Superior temporal gyrus (tissue), 1 donor: ENCODE measurements at regions not wholly inside any gene's neighbourhood (a gene's known extent, or its start where the extent isn't known, plus 50 kb on each side); places are given as distances from the start of the nearest gene placed in this dataset.
"Not testable (repeated sequence)": the region's sequence is repeated elsewhere in the genome, so short reads cannot be mapped to it uniquely, and the experiment has no call there.

ENCODE experiments used
- DNase-seq: peaks from one replicate; pipeline ENCODE4 v3.0.0-alpha.2; 2016; ENCODE audit errors: extremely low spot score

- DNase-seq: no peak
Measured at GRCh38 chr14:106691601-106692291, 1165.4 kb downstream of the TMEM121 start.

GRCh38 chr14:106694638-106695393, 1168.4 kb downstream of the TMEM121 start:
- DNase-seq: no peak

DNA sequence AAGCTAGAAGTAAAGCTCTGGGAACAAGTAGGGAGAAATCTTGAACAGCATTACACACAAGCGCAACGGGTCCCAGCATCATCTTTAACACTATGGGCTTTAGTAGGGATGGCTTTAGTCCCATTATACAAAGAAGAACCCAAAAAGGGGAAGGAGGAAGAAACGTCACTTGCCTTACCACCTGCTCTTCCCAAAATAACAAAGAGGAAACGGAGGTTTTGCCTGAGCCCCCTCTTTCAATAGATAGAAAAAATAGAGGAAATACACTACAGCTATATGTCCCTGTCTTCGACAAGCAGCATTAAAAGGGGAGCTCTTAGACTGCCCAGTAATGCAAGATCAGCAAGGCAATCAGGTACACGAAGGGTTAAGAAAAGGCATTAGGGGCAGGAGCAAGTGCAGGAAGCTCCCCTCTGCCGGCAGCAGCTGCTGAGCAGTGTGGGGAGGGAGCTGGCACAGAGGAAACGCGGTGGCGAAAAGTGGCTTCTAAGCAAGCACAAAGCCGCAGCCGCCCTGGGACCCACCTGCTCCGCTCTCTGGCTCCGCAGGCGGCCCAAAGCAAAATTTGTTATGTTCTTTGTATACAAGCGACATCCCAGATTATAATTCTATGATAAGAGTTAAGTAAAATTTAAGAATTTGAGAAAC, 1172.4 kb downstream of the TMEM121 start:
- not testable (repeated sequence) for DNase-seq

- not testable (repeated sequence) for DNase-seq
Measured at GRCh38 chr14:106703651-106704050, 1177.3 kb downstream of the TMEM121 start.

DNA sequence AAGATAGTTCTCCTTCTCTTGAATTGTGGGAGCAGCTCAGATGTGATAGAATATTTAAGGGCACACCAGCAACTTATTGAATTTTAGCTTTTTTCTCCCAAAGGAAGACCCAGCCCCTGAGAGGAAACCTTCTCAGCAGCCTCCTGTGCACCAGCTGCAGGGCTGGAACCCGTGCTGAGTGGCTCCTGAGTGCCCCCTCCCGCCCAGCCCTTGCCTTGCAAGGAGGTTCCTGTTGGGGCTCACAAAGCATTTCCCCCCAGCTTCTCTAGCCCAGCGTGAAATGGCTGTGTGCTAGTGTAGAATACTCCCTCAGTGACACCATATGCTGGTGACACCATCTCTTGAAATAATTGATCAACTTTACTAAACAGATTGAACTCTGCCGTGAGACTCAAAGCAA, 1180.1 kb downstream of the TMEM121 start:
- DNase-seq: not testable (repeated sequence)

DNA sequence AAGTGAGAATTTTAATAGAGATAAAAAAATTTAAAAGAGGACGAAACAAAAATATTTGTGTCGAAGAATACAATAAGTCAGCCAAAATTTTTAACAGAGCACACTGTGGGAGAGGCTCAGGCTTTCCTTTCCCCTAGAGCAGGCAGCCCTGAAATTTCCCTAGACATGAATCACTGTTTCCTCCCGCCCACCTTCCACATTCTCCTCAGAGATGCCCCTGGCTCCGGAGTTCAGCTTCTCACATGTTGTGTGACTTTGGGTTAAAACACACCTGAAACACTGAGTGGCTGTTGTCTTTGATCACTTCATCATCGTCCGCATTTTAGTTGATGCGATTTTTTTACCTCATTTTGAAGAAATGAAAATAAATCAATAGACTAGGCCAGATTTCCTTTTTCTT, 1183.8 kb downstream of the TMEM121 start:
- not testable (repeated sequence) for DNase-seq

GRCh38 chr14:106712513-106712912, 1186.1 kb downstream of the TMEM121 start:
- DNase-seq: not testable (repeated sequence)

DNA sequence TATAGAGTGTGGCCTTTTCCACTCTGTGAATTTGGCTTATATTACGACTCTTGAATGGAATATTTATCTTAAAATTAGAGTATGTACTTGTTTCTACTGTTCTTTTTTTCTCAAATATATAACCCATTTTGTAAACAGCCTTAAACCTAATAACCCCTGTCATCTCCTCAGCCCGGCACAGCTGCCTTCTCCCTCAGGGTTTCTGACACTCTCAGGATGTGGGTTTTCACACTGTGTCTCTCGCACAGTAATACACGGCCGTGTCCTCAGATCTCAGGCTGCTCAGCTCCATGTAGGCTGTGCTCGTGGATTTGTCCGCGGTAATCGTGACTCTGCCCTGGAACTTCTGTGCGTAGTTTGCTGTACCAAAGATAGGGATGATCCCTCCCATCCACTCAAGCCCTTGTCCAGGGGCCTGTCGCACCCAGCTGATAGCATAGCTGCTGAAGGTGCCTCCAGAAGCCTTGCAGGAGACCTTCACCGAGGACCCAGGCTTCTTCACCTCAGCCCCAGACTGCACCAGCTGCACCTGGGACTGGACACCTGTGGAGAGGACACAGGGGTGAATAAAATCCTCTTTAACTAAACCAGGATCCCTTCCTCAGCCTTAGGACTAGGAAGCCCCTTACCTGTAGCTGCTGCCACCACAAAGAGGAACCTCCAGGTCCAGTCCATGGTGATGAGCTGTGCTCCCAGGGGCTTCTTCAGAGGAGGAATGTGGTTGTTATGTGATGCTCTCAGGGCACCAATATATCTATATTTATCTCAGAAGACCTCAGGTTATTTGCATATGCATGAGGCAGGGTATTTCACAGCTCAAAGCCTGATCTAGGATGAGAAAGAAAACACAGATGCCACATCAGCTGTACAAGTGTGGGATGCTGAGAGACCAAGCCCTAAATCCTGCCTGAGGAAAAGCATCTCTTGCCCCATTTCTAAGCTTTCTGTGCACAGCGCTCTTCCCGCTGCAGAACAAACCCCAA, 1188.4 kb downstream of the TMEM121 start:
- not testable (repeated sequence) for DNase-seq

GRCh38 chr14:106717544-106717943, 1191.2 kb downstream of the TMEM121 start:
- DNase-seq: not testable (repeated sequence)

DNA sequence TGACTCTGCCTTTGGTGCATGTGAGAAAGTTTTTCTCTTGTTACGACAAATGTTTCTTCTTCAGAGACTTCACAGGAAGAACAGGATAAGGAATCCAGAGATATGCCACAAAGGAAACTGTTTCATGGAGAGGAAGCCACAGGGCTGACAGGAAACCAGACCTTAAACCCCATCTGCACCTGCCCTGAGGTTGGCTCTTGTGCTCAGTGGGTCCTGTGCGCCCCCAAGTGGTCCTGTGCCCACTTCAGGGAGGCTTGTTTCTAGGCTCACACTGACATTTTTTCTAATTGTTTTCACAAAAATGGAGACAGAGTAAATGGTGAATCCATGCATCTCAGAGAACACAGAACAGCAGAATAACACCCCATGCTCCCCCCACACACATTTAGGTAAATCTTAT, 1193.5 kb downstream of the TMEM121 start:
- DNase-seq: not testable (repeated sequence)

DNA sequence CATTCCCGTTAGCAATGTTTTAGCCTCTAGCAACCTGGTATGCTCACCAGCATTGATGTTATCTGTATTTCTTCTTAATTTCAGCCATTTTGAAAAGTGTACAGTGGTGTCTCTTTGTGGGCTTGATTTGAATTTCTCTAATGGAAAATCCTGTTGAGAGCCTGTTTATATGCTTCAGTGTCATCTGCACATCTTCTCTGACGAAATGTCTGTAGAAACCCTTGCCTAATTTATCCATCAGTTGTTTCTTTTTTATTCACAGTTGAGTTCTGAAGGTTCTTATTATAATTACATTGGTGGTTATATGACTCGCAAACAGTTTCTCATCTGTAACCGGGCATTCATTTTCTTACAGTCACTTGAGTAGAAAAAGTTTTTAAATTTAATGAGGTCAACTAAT, 1195.5 kb downstream of the TMEM121 start:
- not testable (repeated sequence) for DNase-seq

DNA sequence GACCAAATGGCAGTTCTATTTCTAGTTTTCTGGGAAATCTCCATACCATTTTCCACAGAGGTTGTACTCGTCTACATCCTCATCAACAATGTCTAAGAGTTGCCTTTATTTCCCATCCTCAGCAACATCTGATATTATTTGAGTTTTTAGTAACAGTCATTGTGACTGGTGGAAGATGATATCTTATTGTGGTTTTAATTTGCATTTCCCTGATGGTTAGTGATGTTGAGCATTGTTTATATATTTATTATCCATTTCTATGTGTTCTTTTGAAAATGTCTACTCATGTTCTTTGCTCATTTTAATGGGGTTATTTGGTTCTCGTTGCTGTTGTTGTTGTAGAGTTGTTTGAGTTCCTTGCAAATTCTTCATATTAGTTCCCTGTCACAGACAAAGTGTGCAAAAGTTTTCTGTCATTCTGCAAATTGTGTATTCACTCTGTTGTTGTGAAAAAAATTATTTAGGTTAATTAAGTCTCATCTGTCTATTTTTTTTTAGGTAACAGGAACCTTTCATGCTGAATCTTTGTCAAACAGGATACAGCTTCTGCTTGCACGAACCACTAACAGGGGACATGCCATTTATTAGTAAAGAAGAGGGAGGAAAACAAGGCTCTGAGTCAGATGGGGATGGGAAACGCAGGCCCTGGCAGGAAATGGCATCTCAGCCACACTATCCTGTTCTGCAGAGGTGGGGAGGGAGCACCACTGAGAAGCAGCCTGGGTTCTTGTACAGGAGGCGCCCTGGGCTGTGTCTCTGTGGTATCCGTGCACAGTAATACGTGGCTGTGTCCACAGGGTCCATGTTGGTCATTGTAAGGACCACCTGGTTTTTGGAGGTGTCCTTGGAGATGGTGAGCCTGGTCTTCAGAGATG, 1196.7 kb downstream of the TMEM121 start:
- DNase-seq: not testable (repeated sequence)

- DNase-seq: not testable (repeated sequence)
Measured at GRCh38 chr14:106727962-106728361, 1201.6 kb downstream of the TMEM121 start.

DNA sequence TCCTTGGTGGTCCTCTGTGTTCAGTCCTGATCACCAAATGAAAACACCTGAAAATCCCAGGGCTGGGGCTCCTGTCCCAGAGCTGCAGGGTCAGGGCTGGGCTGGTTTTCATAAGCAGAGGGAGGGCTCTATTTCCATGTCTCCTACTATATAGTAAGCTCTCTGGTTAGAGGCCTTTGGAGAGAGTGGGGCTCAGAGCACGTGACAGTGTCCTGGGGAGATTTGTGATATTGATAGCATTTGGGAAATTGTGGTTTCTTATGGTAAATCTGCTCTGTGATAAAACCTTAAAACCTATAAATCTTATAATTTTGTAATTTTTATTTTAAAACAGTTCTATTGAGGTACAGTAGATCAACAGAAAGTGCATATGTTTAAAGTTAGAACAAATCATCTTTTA, 1202.2 kb downstream of the TMEM121 start:
- DNase-seq: no peak

DNA sequence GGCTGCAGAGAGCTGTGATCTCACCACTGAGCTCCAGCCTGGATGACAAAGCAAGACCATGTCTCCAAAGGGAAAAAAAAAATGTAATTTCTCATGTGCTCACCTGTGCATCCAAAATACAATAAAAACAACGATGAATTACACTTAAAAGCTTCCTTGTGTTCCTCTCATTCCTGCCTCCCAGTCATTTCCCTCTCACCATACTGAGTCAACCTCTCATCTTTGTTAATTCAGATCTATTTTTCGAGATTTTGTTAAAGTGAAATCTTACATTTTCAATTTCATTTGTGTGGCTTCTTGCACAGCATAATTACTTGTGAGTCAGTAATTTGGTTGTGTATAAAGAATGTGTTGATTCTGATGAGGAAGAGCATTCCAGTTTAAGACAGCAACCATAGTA, 1203.2 kb downstream of the TMEM121 start:
- no peak for DNase-seq

DNA sequence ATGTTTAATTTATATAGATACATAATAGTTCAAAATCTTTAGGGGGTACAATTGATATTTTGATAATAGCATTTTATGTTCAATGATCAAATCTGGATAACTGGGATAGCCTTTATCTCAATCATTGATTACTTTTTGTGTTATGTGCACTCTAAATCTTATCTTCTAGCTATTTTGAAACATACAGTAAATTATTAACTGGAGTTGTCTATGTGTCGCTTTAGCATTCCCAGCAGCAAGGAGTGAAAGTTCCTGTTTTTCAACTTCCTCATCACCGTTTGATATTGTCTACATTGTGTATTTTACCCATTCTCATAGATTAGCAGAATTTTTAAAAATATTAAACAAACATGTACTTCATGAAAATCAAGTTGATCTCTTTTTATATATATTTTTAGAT, 1207.4 kb downstream of the TMEM121 start:
- DNase-seq: no peak

DNA sequence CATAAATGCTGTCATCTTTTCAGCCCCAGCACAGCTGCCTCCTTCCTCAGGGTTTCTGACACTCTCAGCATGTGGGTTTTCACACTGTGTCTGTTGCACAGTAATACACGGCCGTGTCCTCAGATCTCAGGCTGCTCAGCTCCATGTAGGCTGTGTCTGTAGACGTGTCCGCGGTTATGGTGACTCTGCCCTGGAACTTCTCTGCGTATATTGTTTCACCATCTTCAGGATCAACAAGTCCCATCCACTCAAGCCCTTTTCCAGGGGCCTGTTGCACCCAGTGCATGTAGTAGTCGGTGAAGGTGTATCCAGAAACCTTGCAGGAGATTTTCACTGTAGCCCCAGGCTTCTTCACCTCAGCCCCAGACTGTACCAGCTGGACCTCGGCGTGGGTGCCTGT, 1210.6 kb downstream of the TMEM121 start:
- no peak for DNase-seq

DNA sequence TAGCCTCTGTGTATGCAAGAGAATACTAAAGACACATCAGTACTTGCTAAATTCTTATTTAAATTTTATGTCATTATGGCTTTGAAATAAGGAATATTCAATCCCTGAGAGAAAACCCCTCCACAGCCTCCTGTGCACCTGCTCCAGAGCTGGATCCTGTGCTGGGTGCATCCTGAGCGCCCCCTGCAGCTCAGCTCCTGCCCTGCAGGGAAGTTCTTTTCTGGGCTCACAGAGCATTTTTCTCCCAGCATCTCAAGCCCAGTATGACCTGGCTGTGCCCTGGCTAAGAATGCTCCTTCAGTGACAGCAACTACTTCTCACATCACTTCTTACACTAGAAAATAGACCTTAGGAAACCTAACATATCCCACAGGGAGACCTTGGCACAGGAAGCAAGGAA, 1211.7 kb downstream of the TMEM121 start:
- DNase-seq: no peak

GRCh38 chr14:106738598-106739258, 1212.3 kb downstream of the TMEM121 start:
- DNase-seq: not testable (repeated sequence)
